ENCODE measurements at regions not wholly inside any gene's neighbourhood (a gene's known extent, or its start where the extent isn't known, plus 50 kb on each side); places are given as distances from the start of the nearest gene placed in this dataset.
A peak's percentile ranks its signal among the peaks of the same experiment; 100 is the strongest.

GRCh38 chr6:79404677-79405076 is 132.6 kb downstream of the LCA5 start (continued):
- TF ChIP-seq USF2 (CRISPR knock-in tag; IDR thresholded peaks at IDR 0.05) (peak; percentile 34; the same call in 1 of the 2 replicates), KLF10 (CRISPR knock-in tag; IDR thresholded peaks at IDR 0.05) (no peak)

GRCh38 chr6:79404261-79404660 is 133.0 kb downstream of the LCA5 start:
- ChIA-PET CTCF (ENCODE audit: low intra/inter-chr PET ratio) (interaction anchor here (1.7 kb wide), 1 partner anchor 62 kb away, joined by 5 read pairs; no protein-coding TSS in a partner anchor), POLR2A (no interaction called here)
- Histone ChIP-seq H3K27me3 (ENCODE audit: control insufficient read depth in 2 of 2, insufficient read depth in 2 of 2, low read length in 2 of 2) (no peaks in the 10 kb centered on the region), H3K79me2 (ENCODE audit: control insufficient read depth, insufficient read depth, low read length) (no peaks in the 10 kb centered on the region), H3K9me3 (replicated peaks; ENCODE audit: control insufficient read depth, insufficient read depth, low read depth, low read length) (no peaks in the 10 kb centered on the region), H3K4me2 (ENCODE audit: insufficient read depth, low read length) (no peak overlapping the region), H2AFZ (ENCODE audit: low read depth, low read length) (no peak overlapping the region), H4K20me1 (replicated peaks; ENCODE audit: control insufficient read depth, insufficient read depth, low read length) (no peaks in the 10 kb centered on the region), H3K27ac (ENCODE audit: extremely low read depth, low read depth, low read length) (no peak overlapping the region), H3K4me1 (replicated peaks in 1 of 2; ENCODE audit: control insufficient read depth in 2 of 2, insufficient read depth in 2 of 2, low read length in 2 of 2) (peaks cover 4 to 6% of the 10 kb centered on the region in 2 experiments; a peak in 2 of 5 replicates), H3K36me3 (ENCODE audit: control insufficient read depth, insufficient read depth, low read length) (no peaks in the 10 kb centered on the region), H3K4me3 (no peak overlapping the region), H3K9me1 (ENCODE audit: control insufficient read depth, insufficient read depth, low read length) (no peaks in the 10 kb centered on the region), H3K9ac (ENCODE audit: insufficient read depth in 1 of 2, low read depth in 2 of 2, low read length in 2 of 2) (no peak overlapping the region)
- ATAC-seq = peak; percentile 80
- 0% methylated on average over 3 of the region's 3 CpGs for WGBS (ENCODE audit: insufficient coverage, low coverage, missing lambda C conversion rate)
- no peak for FAIRE-seq
- intact Hi-C loops (cut with micrococcal nuclease) = loop anchor here (10.0 kb wide), 1 partner anchor 151 kb away; no protein-coding TSS in a partner anchor
- in situ Hi-C loops (cut with MboI) = no loop called here
- DNase-seq (ENCODE audit: extremely low read depth in 1 of 4, low spot score in 3 of 4) = no peak
- BruUV-seq (replicated peaks) = no TSS peak
- TF ChIP-seq ZNF644 (tag; IDR thresholded peaks at IDR 0.05; ENCODE audit: low read depth) = no peak
- TF ChIP-seq CTCF (IDR thresholded peaks at IDR 0.05 in 2 of 3, conservative IDR thresholded peaks at IDR 0.05 in 1 of 3; ENCODE audit: insufficient read depth in 2 of 3, low read depth in 1 of 3, low read length in 3 of 3) = peak in 2 of 3 experiments; percentile 9 to 17; a peak in 2 of 6 replicates
- no peak for TF ChIP-seq FUS (optimal IDR thresholded peaks at IDR 0.05; ENCODE audit: low read depth, low read length)
- TF ChIP-seq TFAP4 (CRISPR knock-in tag; IDR thresholded peaks at IDR 0.05; ENCODE audit: borderline replicate concordance) = no peak
- no peak for TF ChIP-seq AFF1 (IDR thresholded peaks at IDR 0.05; ENCODE audit: low read depth in 1 of 2, partially characterized antibody in 2 of 2)

Data from K562 (cell line).